ENCODE measurements at regions not wholly inside any gene's neighbourhood (a gene's known extent, or its start where the extent isn't known, plus 50 kb on each side); places are given as distances from the start of the nearest gene placed in this dataset.

DNA sequence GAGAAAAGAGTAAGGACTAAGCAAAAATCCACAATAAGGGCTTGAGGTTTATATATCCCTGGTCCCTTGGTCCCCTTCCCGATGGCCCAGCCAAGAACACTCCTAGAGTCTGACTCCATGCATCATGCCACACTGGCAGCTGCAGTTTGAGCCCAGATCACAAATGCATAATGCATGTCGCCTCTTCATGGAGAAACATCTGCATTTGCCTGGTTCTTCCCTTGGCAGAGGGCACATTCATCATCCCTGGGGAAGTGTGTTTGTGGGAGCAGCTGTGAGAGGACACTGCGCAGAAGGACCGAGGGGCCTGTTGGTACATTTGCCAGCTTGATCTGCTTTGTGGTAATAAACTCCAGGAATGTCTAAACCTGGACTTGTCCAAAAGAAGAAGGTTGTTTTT, 731.8 kb downstream of the FGF9 start:
- no peak overlapping the region for H3K4me2 ChIP-seq (replicated peaks; ENCODE audit: low read depth, low read length, poor library complexity, severe bottlenecking)
- intact Hi-C loops (cut with micrococcal nuclease): no loop called here
- H3K9me3 ChIP-seq (ENCODE audit: control extremely low read depth in 1 of 3, control insufficient read depth in 2 of 3, insufficient read depth in 1 of 3, low read length in 2 of 3): no peaks in the 10 kb centered on the region
- DNase-seq: no peak
- H3K79me2 ChIP-seq (ENCODE audit: control insufficient read depth, insufficient read depth, low read length): no peaks in the 10 kb centered on the region
- ChIA-PET CTCF (no interaction called here), POLR2A (no interaction called here)
- Mint-ChIP-seq H3K27me3 (no peaks in the 10 kb centered on the region), H3K4me1 (no peaks in the 10 kb centered on the region), H3K4me3 (no peak overlapping the region), H3K9me3 (ENCODE audit: insufficient read depth) (no peaks in the 10 kb centered on the region), H3K27ac (no peak overlapping the region)
- no peak overlapping the region for H2AFZ ChIP-seq (ENCODE audit: insufficient read depth, low read depth, low read length, poor library complexity, severe bottlenecking)
- H3K9ac ChIP-seq (ENCODE audit: low read length): no peak overlapping the region
- H3K27me3 ChIP-seq (replicated peaks in 1 of 4; ENCODE audit: control extremely low read depth in 1 of 4, control insufficient read depth in 3 of 4, insufficient read depth in 4 of 4, low read length in 3 of 4): no peaks in the 10 kb centered on the region
- no peaks in the 10 kb centered on the region for H3K36me3 ChIP-seq (replicated peaks in 1 of 2; ENCODE audit: control extremely low read depth in 1 of 2, control insufficient read depth in 1 of 2, extremely low read depth in 1 of 2, insufficient read depth in 2 of 2, low read length in 1 of 2)
- no peaks in the 10 kb centered on the region for H3K4me1 ChIP-seq (ENCODE audit: control insufficient read depth in 2 of 2, insufficient read depth in 2 of 2, low read length in 2 of 2)
- ATAC-seq (ENCODE audit: low read depth): no peak
- H4K20me1 ChIP-seq (ENCODE audit: control insufficient read depth, insufficient read depth, low read length, poor library complexity, severe bottlenecking): no peaks in the 10 kb centered on the region
- TF ChIP-seq, protein P1, sequence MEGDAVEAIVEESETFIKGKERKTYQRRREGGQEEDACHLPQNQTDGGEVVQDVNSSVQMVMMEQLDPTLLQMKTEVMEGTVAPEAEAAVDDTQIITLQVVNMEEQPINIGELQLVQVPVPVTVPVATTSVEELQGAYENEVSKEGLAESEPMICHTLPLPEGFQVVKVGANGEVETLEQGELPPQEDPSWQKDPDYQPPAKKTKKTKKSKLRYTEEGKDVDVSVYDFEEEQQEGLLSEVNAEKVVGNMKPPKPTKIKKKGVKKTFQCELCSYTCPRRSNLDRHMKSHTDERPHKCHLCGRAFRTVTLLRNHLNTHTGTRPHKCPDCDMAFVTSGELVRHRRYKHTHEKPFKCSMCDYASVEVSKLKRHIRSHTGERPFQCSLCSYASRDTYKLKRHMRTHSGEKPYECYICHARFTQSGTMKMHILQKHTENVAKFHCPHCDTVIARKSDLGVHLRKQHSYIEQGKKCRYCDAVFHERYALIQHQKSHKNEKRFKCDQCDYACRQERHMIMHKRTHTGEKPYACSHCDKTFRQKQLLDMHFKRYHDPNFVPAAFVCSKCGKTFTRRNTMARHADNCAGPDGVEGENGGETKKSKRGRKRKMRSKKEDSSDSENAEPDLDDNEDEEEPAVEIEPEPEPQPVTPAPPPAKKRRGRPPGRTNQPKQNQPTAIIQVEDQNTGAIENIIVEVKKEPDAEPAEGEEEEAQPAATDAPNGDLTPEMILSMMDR (IDR thresholded peaks at IDR 0.05): no peak
- TF ChIP-seq EZH2 (IDR thresholded peaks at IDR 0.05; ENCODE audit: borderline replicate concordance, insufficient read depth, low read depth, low read length, poor library complexity, severe bottlenecking): no peak
- WGBS (ENCODE audit: insufficient coverage): 96% methylated on average over 3 of the region's 4 CpGs
- H3K27ac ChIP-seq (ENCODE audit: low read length in 2 of 2): no peak overlapping the region
- H3K4me3 ChIP-seq (ENCODE audit: control extremely low read depth in 1 of 5, extremely low read depth in 1 of 5, insufficient read depth in 1 of 5, low read depth in 2 of 5, low read length in 4 of 5): no peak overlapping the region

DNA sequence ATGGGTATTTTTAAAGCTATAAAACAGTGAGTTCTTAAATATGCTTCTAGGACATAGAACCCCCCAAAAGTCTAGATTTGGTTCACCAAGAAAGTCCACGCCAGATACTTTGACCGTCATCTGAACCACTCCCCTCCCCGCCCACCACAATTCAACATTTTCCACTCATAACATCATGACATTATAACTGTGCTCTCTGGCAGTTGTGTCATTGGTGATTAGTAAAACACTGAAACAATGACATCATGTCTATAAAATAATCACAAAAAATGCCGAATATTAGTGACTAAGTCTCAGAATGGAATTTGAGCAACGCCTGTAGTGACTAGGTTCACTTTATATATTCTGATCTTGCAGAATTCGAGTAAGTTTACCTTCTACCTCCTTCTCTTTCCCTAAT, 732.3 kb downstream of the FGF9 start:
- H3K4me2 ChIP-seq (replicated peaks; ENCODE audit: low read depth, low read length, poor library complexity, severe bottlenecking): no peak overlapping the region
- DNase-seq (no peak), ATAC-seq (ENCODE audit: low read depth) (no peak)
- no peak overlapping the region for H3K4me3 ChIP-seq (ENCODE audit: control extremely low read depth in 1 of 5, extremely low read depth in 1 of 5, insufficient read depth in 1 of 5, low read depth in 2 of 5, low read length in 4 of 5)
- ChIA-PET CTCF (no interaction called here), POLR2A (no interaction called here)
- Mint-ChIP-seq H3K27me3 (no peaks in the 10 kb centered on the region), H3K27ac (no peak overlapping the region), H3K9me3 (ENCODE audit: insufficient read depth) (no peaks in the 10 kb centered on the region), H3K4me3 (no peak overlapping the region), H3K4me1 (no peaks in the 10 kb centered on the region)
- no peaks in the 10 kb centered on the region for H3K9me3 ChIP-seq (ENCODE audit: control extremely low read depth in 1 of 3, control insufficient read depth in 2 of 3, insufficient read depth in 1 of 3, low read length in 2 of 3)
- H3K27ac ChIP-seq (ENCODE audit: low read length in 2 of 2): no peak overlapping the region
- H3K27me3 ChIP-seq (replicated peaks in 1 of 4; ENCODE audit: control extremely low read depth in 1 of 4, control insufficient read depth in 3 of 4, insufficient read depth in 4 of 4, low read length in 3 of 4): no peaks in the 10 kb centered on the region
- TF ChIP-seq, protein P1 (IDR thresholded peaks at IDR 0.05): no peak
- no peak for TF ChIP-seq EZH2 (IDR thresholded peaks at IDR 0.05; ENCODE audit: borderline replicate concordance, insufficient read depth, low read depth, low read length, poor library complexity, severe bottlenecking)
- no peak overlapping the region for H3K9ac ChIP-seq (ENCODE audit: low read length)
- H3K36me3 ChIP-seq (replicated peaks in 1 of 2; ENCODE audit: control extremely low read depth in 1 of 2, control insufficient read depth in 1 of 2, extremely low read depth in 1 of 2, insufficient read depth in 2 of 2, low read length in 1 of 2): no peaks in the 10 kb centered on the region
- WGBS (ENCODE audit: insufficient coverage): 81% methylated on average over 2 of the region's 6 CpGs
- H2AFZ ChIP-seq (ENCODE audit: insufficient read depth, low read depth, low read length, poor library complexity, severe bottlenecking): no peak overlapping the region
- intact Hi-C loops (cut with micrococcal nuclease): no loop called here
- no peaks in the 10 kb centered on the region for H3K79me2 ChIP-seq (ENCODE audit: control insufficient read depth, insufficient read depth, low read length)
- no peaks in the 10 kb centered on the region for H3K4me1 ChIP-seq (ENCODE audit: control insufficient read depth in 2 of 2, insufficient read depth in 2 of 2, low read length in 2 of 2)
- H4K20me1 ChIP-seq (ENCODE audit: control insufficient read depth, insufficient read depth, low read length, poor library complexity, severe bottlenecking): no peaks in the 10 kb centered on the region

All from B cell (primary cell).